ENCODE measurements at regions not wholly inside any gene's neighbourhood (a gene's known extent, or its start where the extent isn't known, plus 50 kb on each side); places are given as distances from the start of the nearest gene placed in this dataset.
"Not testable (repeated sequence)": the region's sequence is repeated elsewhere in the genome, so short reads cannot be mapped to it uniquely, and the experiment has no call there.

DNA sequence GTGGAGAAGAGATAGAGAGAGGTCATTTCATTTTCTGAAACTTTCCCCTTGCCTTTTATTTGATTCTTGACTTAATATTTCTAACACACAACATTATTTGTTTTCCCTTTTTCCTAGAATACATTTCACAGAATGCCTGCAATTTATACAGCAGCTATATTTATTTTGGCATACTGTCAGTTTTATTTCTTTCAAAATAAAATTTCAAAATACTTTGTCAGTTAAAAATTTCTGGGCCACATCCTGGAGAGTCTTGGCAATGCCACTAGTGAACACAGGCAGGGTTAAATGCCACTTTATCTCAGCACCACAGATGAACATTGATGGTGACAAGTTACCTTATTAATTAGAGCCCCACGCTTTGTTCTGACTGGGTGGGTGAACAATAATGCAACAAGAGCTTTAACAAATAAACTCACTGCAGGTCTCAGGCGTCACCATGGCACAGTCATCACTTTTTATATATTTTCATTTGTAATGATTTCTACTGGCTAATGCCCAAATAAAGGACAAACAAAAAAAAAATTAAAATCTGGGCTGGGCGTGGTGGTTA, 494.0 kb downstream of the KIF20B start:
- DNase-seq: no peak

DNA sequence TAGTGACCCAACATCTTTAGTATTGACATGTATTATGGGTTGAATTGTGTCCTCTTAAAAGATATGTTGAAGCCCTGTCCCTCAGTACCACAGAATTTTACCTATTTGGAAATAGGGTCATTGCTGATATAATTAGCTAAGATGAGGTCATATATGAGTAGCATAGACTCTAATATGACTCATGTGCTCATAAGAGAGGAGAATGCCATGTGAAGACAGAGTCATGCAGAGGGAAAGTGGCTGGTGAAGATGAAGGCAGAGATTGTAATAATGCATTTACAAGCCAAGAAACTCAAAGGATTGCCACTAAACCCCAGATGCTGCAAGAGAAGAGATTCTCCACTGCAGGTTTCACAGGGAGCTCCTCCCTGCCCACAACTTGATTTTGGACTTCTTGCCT, 496.4 kb downstream of the KIF20B start:
- DNase-seq: no peak

DNA sequence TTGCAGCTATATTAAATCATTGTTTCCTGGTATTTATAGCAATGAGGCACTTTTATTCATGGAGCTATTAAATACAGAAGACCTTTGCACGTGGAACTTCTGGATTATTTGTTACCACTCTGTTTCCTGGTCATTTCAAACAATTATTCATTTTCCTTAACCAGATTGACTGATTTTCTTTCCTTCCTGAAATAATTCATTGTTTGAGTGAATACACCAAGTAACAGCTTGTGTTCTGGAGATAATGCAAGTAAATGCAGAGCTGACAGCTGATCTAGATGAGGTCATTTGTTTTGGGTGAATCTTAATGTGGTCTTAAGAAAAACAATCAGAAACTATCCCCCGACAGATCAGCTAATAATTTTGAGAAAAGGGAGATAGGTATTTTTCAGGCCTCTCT, 497.7 kb downstream of the KIF20B start:
- DNase-seq: no peak

DNA sequence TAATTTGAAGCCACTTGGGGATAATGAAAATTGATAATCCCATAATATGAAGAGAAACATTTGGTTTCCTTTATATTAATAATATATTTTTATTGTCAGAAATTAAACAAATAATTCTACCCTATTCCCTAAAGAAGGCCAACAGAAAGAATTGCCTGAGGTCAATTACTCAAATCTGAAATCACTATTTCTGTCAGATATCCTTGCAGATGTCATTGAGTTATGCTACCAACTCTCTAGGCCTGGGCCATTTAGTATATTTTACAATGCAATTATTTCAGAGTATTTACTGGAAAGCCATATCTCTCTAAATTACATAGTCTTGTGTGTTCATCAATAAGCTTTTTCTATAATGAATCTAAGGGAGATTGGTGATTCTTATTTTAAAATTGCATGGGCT, 498.1 kb downstream of the KIF20B start:
- no peak for DNase-seq

DNA sequence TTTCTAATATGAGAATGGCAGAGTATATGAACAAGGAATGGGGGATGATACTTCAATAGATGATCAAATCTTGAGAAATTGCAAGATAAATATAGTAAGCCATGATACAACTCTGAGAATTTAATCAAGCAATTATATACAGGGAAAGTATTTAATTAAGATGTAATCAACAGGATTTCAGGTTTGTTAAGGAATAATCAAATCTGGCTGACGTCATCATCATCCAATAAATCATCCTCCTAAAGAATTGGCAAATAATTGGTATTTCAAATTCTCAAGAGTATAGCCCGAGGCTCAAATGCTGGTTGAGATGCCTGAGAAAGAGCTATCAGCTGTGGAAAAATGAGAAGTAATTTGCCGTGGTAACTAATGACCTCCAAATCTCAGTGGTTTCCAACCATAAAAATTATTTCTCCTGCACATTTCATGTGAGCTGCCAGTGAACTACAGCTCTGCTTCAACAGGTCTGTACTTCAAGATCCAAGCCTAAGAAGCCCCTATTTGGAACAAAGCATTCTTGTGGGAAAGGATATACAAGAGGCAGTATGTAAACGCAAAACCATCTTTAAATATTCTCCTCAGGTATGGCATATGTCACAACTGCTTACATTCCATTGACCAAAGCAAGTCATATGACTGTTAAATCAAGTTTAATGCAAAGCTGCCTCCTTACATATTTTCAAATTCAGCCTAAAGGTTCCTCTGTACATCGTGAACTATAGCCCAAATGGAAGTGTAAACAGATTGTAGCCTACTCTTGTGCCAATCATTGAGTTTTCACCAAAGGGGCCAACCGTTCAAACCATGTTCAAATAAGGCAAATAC, 503.0 kb downstream of the KIF20B start:
- no peak for DNase-seq

DNA sequence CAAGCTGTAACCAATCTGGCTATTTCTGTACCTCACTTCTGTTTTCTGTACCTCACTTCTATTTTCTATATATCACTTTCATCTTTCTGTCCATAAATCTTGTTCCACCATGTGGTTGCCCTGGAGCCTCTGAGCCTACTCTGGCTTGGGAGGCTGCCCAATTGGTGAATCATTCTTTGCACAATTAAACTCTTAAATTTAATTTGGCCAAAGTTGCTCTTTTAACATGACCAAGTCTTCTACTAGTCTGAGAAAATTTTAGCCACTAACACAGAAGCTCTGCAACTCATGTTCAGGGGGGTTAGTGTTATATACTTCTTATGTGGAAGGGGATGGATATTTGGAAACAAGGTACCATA, 503.5 kb downstream of the KIF20B start:
- DNase-seq: no peak

DNA sequence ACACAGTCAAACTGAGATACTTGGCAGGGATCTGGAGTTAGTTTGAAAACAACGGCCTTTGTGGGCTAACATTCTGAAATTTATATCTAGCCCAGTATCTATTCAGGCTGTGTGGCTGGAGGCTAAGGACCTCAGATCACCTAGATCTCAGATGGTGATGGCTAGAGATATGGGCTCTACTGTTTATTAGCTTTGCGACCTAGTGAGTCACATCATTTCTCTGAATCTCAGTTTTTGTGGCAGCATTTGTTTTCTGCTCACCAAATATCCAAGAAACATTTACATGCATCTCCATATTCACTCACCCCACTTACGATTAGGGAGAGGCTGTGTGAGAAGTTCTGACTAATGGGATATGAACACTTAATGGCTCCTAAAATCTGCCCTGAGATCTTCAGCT, 503.9 kb downstream of the KIF20B start:
- DNase-seq: no peak

DNA sequence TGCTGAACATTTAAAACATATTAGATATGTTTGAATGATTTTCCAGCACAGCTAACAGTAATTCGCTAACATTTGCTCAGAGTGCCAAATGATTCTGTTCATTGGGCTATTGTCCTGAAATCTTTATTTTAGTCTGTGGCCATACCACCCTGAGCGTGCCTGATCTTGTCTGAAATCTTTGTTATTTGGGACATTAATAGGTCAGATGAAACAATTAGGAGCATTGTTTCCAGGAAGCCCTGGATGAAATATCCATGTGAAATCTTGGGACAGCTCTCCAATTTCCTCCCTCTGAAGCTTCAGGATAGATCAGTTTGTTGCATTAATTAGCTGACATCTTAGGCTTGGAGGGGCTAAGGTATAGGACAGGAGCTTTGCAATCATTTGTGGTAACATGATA, 512.0 kb downstream of the KIF20B start:
- no peak for DNase-seq

DNA sequence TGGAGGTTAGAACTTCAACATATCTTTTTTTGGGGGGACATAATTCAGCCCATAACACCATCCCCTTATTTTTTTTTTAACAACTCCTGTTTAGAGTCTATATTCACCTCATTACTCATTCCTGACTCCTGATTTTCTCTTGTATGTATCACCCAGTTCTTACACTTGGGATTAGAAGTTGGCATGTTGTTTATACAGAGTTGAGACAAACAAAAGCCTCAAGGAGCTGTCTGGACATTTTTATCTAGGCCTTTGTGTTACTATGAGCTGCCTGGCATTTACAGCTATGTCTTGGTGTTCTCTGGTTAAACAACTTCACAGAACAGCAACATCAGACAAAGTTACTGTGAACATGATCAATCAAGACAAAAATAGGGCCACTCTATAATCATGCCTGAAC, 517.5 kb downstream of the KIF20B start:
- DNase-seq: no peak

DNA sequence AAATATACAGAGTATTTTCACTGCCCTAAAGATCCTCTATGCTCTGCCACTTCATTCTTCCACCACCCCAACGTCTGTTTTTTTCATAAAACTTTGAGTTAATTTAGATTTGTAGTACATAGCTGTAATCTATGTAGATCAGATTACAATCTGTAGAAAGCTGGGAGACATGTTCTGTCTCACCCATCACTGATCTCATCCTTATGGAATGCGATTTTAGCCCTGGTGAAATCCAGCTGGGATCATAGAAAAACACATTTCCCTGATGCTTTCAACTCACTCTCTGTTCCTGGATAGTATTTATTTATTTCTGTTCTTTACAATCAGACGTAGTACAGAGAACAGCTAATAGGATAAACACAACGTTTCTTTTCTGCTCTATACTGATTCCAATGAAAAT, 521.0 kb downstream of the KIF20B start:
- no peak for DNase-seq

DNA sequence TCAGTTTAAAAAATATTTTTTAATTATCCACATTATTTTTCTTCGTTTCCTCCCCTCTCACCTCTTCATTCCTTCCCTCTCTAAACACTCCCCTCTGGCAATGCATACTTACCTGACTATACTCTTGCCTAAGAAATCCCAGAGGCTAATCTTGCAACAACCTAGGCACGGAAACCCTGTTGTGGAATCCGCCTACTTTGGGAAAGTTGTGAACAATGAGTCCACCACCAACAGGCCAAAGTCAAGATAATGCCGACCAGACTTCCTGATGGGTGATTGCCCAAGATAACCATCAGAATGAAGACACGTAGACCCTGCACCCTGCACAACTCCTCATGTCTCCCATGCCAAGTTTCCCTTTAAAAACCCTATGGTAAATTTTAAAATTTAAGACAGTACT, 521.5 kb downstream of the KIF20B start:
- DNase-seq: no peak

DNA sequence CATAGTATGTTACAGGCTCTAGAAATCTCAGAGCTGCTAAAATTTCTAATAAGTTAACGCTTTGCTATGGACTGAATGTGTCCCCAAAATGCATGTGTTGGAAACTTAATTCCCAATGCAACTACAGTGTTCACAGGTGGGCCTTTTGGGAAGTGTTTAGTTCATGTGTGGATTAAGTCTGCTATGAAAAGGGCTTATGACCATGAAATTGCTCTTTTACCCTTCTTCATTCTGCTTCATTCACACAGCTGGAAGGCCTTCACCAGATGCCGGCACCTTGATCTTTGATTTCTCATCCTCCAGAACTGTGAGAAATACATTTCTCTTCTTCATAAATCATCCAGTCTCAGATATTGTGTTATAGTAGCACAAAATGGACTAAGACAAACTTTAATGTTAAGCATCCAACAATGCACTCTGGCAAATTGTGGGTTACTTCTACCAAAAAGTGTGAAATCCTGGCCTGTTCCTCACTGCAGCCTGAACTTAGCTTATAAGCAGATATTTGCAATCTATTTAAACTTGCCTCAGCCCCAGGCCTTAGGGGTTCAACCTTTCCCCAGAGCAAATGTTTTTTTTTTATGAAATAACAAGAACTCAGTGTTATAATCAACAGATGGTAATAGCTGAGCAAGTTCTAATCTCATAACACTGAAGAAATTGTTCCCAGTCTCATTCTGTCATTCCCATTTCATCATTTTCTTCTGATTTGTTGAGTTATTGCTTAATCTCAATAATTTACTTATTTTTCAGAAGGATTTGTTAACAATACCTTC, 523.6 kb downstream of the KIF20B start:
- DNase-seq: no peak

DNA sequence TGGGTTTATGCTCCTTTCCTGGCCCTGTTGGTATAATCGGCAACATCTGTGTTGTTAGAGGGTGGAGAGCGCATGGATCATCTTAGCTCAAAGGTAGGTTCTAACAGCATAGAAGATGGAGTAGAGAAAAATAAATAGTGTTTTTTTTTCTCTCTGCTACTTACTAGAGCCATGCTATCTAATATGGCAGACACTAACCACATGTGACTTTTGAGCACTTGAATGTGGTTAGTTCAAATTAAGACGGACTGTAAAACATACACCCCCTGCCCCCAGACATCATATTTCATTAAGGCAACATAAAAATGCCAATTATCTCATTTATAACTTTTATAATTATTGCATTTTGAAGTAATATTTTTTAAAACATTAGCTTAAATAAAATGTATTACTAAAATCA, 525.1 kb downstream of the KIF20B start:
- DNase-seq: no peak

DNA sequence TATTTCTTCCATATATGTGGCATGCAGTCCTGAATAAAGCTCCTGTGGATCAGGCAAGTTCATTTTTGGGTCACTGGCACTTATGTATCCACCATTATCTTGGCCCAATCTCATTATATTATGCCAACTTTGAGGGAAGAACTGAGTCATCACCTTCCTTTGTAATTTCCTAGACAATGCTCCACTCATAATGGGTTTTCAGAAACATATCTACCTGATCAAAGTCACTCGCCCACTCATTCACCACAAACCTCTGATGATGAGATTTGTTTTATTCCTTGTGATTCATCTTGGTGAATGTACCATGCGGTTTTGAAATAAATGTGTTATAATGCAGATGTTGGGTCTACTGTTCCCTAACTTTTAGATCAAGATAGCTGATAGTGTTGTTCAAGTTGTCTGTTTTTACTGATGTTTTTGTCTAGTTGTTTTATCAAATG, 525.8 kb downstream of the KIF20B start:
- no peak for DNase-seq

DNA sequence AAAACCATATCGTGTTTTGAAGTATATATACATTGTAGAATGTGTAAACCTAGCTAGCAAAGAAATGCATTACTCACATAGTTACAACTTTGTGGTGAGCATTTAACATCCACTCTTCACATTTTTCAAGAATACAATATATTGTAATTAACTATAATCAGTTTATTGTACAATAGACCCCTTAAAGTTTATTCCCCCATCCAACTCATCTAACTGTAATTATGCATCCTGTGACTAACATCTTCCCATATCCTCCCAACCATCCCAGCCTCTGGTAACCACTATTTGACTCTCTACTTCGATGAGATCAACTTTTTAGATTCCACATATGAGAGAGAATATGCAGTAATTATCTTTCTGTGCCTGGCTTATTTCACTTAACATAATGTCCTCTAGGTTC, 526.4 kb downstream of the KIF20B start:
- DNase-seq: no peak

DNA sequence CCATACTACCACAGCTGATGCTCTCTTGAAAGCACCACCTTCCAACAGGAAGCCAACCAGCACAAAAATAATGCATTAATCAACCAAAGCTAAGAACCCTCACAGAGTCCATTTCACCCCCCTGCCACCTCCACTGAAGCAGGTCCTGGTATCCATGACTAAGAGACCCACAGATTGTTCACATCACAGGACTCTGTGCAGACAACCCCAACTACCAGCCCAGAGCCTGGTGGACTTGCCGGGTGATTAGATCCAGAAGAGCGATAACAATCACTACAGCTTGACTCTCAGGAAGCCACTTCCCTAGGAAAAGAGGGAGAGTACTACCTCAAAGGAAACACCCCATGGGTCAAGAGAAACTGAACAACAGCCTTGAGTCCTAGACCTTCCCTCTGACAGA, 528.1 kb downstream of the KIF20B start:
- no peak for DNase-seq

DNA sequence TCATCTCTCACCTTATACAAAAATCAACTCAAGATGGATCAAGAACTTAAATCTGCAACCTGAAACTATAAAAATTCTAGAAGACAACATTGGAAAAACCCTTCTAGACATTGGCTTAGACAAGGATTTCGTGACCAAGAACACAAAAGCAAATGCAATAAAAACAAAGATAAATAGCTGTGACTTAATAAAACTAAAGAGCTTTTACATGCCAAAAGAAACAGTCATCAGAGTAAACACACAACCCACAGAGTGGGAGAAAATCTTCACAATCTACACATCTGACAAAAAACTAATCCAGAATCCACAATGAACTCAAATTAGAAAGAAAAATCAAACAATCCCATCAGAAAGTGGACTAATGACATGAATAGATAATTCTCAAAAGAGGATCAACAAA, 532.4 kb downstream of the KIF20B start:
- DNase-seq: not testable (repeated sequence)

DNA sequence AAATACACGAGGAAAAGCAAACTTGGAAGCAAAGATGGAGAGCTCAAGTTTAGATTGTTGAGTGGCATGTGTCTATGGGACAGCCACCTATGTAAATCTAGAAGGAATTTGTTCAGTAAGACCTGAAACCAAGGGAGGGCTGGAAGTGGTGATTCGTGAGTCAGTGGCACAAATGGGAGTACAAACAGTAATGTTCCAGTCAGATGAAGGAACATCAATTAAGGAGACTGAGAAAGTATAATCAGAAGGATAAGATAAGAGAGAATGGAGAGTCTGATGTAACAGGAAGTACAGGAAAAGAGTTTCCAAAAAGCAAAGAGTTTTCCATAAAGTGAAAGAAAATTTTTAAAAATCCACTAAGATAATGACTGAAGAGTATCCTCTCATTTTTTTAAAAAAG, 544.2 kb downstream of the KIF20B start:
- no peak for DNase-seq

DNA sequence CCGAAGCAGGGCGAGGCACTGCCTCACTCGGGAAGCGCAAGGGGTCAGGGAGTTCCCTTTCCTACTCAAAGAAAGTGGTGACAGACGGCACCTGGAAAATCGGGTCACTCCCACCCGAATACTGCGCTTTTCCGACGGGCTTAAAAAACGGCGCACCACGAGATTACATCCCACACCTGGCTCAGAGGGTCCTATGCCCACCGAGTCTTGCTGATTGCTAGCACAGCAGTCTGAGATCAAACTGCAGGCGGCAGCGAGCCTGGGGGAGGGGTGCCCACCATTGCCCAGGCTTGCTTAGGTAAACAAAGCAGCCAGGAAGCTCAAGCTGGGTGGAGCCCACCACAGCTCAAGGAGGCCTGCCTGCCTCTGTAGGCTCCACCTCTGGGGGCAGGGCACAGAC, 549.4 kb downstream of the KIF20B start:
- not testable (repeated sequence) for DNase-seq

DNA sequence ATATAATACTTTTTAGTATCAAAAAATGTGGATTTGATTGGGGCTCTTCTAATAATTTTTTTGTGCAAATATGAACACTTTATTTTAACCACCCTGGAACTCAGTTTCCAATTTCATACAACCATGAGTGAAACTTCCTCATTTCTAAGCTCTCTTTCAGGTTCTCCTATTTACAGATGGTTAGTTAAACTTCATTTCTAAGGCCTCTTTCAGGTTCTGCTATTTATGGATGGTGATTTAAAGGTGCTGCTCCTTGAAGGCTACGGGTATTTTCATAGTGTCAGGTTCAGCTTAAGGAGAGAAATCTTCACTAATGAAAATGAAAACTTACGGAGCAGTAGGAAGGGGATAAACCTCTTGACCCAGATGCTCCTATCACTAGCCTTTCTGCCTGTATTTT, 568.3 kb downstream of the KIF20B start:
- no peak for DNase-seq

DNA sequence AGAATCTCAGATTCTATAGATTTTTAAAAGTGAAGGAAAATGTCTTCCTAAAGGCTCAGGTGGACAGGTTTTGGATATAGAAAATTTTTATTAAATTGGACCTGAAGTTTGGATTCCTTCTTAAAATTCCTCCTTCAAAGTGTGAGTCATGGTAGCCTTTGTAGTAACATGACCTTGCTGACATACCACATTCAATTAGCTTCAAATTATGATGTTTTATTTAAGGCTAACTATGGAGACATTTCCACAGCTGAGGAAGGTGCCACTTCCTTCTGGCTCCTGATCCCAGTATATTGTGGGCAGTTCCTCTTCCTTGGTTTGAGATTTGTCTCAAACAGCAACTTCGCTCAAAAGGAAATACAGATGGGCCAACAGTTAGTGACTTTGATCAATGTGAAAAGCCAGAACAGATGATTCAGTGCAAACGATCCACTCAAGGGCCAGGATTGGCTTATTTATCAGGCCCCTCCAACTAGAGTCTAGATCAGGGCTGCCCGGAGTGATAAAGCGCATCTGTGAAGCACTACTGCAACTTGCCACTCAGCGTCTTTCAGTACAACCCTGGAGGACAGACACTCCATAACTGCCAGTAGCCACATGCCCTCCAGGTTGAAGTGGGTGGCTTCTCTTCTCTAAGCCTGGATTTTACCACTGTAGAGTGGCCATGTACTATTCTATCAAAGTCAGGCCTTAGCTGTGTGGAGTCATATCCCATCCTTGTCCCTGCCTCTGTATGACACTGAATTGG, 573.5 kb downstream of the KIF20B start:
- DNase-seq: no peak

DNA sequence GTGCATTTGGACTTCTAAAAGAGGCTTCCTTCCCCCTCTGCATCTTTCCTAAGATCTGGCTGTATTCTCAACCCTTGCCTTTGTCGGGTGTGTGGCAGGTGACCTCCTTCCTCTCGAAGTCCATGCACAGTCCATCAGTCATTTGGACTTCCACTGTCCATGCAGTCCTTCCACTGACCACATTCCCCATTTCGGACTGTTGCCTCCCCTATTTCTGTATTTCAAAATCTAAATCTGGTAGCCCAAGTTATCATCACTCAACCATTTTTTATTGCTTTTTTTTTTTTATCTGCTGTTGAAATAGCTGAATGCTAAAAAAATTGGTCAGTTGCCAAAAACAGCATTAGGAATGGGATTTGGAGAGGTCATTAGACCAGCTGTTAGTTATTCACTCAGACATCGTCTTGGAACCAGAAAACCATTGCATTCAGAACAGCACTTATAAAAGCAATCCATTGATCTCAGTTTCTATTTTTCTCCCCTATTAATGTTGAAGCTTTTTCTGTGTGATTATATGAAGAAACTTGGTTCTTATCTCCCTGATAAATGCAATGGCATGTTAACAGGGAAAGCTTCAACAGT, 575.6 kb downstream of the KIF20B start:
- no peak for DNase-seq

DNA sequence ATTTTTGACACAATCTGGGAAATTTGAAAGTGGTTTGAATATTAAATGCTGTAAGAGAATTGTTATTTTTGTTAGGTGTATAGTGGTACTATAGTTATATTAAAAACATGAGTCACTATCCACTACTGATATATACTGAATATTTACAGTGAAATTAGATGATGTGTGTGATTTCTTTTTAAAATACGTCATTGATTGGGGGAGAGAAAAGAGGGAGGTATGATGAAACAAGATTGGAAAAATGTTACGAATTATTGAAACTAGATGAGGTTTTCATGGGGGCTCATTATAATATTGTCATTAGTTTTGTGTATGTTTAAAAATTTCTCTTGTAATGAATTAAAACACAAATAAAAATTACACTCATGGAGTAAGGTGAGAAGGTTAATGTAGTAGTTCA, 571.4 kb downstream of the HTR7 start:
- no peak for DNase-seq
